Thyroid gland (tissue), 4 donors: ENCODE measurements at regions not wholly inside any gene's neighbourhood (a gene's known extent, or its start where the extent isn't known, plus 50 kb on each side); places are given as distances from the start of the nearest gene placed in this dataset.

Source experiments
- POLR2A ChIP-seq, 2 donors: fragments of 450-650 bp; IDR thresholded peaks; one replicate each; pipeline ENCODE4 v1.6.1; 2017; ENCODE audit warnings: antibody characterized with exemption in 2 of 2, mild to moderate bottlenecking in 2 of 2, moderate library complexity in 1 of 2
- TF ChIP-seq, protein P1 (sequence below), 6 experiments: fragments of 200-600 bp in 3 of 6; fragments of 450-650 bp in 3 of 6; sonication (generic) in 3 of 6; IDR thresholded peaks; one replicate each; pipeline ENCODE4 v1.5.1; 2016 to 2019; ENCODE audit warnings: antibody characterized with exemption in 6 of 6, mild to moderate bottlenecking in 2 of 6, inconsistent platforms in 1 of 6, moderate library complexity in 1 of 6

DNA sequence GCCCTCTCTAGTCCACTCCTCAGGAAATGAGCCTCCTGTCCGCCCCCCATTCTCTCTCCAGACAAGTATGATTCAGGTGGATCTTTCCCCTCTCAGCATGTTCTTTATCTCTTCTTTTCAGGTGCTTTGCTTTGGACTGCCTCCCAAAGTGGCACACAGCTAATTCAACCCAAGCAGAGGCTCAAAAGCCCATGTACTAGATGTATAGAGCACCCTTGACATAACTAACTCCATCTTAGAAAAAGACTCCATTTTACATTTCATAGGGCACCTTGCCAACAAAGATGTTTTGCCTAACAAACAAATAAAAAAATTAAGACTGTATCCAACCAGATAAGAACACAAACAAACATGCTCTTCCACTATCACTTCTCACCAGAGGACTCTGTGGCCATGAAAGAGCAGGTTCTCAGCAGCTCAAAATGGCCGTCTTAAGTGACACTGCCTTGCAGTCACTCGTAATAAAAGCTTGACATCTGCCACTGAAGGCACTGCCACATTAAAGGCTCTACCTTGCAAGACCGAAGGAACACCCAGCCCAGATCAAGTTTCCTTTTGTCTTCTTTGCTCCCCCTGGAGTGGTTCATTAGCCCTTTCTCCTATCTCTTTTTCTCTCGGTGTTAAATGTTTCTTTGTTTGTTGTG, 84.9 kb upstream of the TAB3 start:
- TF ChIP-seq POLR2A (IDR thresholded peaks at IDR 0.05) = no peak
- TF ChIP-seq, protein P1, sequence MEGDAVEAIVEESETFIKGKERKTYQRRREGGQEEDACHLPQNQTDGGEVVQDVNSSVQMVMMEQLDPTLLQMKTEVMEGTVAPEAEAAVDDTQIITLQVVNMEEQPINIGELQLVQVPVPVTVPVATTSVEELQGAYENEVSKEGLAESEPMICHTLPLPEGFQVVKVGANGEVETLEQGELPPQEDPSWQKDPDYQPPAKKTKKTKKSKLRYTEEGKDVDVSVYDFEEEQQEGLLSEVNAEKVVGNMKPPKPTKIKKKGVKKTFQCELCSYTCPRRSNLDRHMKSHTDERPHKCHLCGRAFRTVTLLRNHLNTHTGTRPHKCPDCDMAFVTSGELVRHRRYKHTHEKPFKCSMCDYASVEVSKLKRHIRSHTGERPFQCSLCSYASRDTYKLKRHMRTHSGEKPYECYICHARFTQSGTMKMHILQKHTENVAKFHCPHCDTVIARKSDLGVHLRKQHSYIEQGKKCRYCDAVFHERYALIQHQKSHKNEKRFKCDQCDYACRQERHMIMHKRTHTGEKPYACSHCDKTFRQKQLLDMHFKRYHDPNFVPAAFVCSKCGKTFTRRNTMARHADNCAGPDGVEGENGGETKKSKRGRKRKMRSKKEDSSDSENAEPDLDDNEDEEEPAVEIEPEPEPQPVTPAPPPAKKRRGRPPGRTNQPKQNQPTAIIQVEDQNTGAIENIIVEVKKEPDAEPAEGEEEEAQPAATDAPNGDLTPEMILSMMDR (IDR thresholded peaks at IDR 0.05) = no peak
